Stomach (tissue), 4 donors: ENCODE measurements at regions not wholly inside any gene's neighbourhood (a gene's known extent, or its start where the extent isn't known, plus 50 kb on each side); places are given as distances from the start of the nearest gene placed in this dataset.

Experiments used
- CTCF ChIP-seq, 7 experiments: fragments of 450-650 bp in 4 of 7; fragments of 200-600 bp in 3 of 7; sonication (generic) in 3 of 7; IDR thresholded peaks; one replicate each; pipeline ENCODE4 v1.5.1; 2016 to 2019; ENCODE audit warnings: antibody characterized with exemption in 7 of 7, control low read depth in 2 of 7, mild to moderate bottlenecking in 1 of 7
- POLR2A ChIP-seq, 4 donors: fragments of 450-650 bp; IDR thresholded peaks; one replicate each; pipeline ENCODE4 v1.6.1; 2016; ENCODE audit warnings: antibody characterized with exemption in 4 of 4, control low read depth in 2 of 4, mild to moderate bottlenecking in 1 of 4, moderate library complexity in 1 of 4
- POLR2AphosphoS5 ChIP-seq, 3 donors: sonication (generic); formaldehyde crosslinking; IDR thresholded peaks; one replicate each; pipeline ENCODE4 v1.6.1; 2016; ENCODE audit warnings: antibody characterized with exemption in 3 of 3

- no peak for TF ChIP-seq POLR2A (IDR thresholded peaks at IDR 0.05)
- no peak for TF ChIP-seq CTCF (IDR thresholded peaks at IDR 0.05)
- TF ChIP-seq POLR2AphosphoS5 (IDR thresholded peaks at IDR 0.05), result no peak
These were observed 63.6 kb downstream of the SPINK2 start for GRCh38 chr4:56757821-56758411.
